ENCODE measurements at regions not wholly inside any gene's neighbourhood (a gene's known extent, or its start where the extent isn't known, plus 50 kb on each side); places are given as distances from the start of the nearest gene placed in this dataset.

- no peak for TF ChIP-seq SNAI2 (CRISPR knock-in tag; IDR thresholded peaks at IDR 0.05)
- no peak for TF ChIP-seq CSRNP3 (CRISPR knock-in tag; IDR thresholded peaks at IDR 0.05)
- no peak for TF ChIP-seq ZFP30 (CRISPR knock-in tag; IDR thresholded peaks at IDR 0.05)
- no peak for TF ChIP-seq ESRRG (CRISPR knock-in tag; IDR thresholded peaks at IDR 0.05)
- TF ChIP-seq PATZ1 (CRISPR knock-in tag; IDR thresholded peaks at IDR 0.05; ENCODE audit: borderline replicate concordance) = no peak
- no peak for TF ChIP-seq CSDC2 (CRISPR knock-in tag; IDR thresholded peaks at IDR 0.05)
- no peak for TF ChIP-seq BACH2 (CRISPR knock-in tag; IDR thresholded peaks at IDR 0.05; ENCODE audit: borderline replicate concordance)
- no peak for TF ChIP-seq ISL1 (CRISPR knock-in tag; IDR thresholded peaks at IDR 0.05)
- no peak for TF ChIP-seq ZFP3 (CRISPR knock-in tag; IDR thresholded peaks at IDR 0.05)
- no peak for TF ChIP-seq ZNF8 (CRISPR knock-in tag; IDR thresholded peaks at IDR 0.05)
- TF ChIP-seq, protein P1, sequence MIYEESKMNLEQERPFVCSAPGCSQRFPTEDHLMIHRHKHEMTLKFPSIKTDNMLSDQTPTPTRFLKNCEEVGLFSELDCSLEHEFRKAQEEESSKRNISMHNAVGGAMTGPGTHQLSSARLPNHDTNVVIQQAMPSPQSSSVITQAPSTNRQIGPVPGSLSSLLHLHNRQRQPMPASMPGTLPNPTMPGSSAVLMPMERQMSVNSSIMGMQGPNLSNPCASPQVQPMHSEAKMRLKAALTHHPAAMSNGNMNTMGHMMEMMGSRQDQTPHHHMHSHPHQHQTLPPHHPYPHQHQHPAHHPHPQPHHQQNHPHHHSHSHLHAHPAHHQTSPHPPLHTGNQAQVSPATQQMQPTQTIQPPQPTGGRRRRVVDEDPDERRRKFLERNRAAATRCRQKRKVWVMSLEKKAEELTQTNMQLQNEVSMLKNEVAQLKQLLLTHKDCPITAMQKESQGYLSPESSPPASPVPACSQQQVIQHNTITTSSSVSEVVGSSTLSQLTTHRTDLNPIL (CRISPR knock-in tag; IDR thresholded peaks at IDR 0.05; ENCODE audit: low read depth) = no peak
- no peak for TF ChIP-seq TOX (CRISPR knock-in tag; IDR thresholded peaks at IDR 0.05; ENCODE audit: borderline replicate concordance)
These were observed 52.5 kb upstream of the PLEKHG7 start for GRCh38 chr12:92650228-92650822.

Data from SK-N-SH treated with all-trans-retinoic acid at 6 μM for 48 hours (cell line).